Activated CD4-positive, alpha-beta T cell treated with anti-CD3 and anti-CD28 coated beads, Interleukin-10, Interleukin-2, amounts not matched to agents 100 ng/mL and 50 ng/mL, durations not matched to agents 16 hours and 8 hours (primary cell): ENCODE measurements at regions not wholly inside any gene's neighbourhood (a gene's known extent, or its start where the extent isn't known, plus 50 kb on each side); places are given as distances from the start of the nearest gene placed in this dataset.
A peak's percentile ranks its signal among the peaks of the same experiment; 100 is the strongest.

Experiments used
- DNase-seq: peaks from one replicate; pipeline ENCODE4 v3.0.0-alpha.2; 2020

DNA sequence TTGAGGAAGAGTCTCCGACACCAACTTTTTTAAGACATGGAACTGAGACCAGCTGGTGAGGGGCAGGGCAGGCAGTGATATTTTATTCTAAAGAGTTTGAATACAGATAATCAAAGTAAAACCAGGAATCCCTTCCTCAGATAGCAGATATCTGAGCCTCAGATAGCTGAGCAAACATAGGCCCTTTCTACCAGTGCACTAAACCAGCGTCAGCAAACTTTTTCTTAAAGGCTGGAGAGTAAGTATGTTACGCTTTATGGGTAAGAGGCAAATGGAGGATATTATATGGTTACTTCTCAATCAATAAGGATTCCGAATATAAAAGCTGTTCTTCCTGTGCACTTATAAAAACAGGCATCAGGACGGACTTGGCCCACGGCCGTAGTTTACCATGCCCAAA is 73.9 kb downstream of the WNT5A start:
- no peak for DNase-seq

DNA sequence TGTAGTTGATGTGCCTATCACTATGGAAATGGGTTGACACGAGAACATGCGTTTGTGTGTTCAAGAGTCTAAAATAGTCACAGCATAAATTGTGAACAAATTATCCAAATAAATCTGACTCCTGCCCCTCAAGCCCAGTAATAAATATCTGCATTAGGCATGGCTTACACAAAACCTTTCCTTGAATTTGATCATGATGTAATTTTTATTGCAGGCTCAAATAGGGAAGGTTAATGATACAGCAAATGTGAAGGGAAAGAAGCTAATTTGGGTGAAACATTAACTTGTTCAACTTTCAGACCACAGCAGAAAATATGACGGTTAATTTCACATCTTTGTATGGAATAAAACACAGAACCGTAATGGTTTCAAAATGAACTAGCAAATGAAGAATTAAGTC is 74.6 kb downstream of the WNT5A start:
- no peak for DNase-seq

DNA sequence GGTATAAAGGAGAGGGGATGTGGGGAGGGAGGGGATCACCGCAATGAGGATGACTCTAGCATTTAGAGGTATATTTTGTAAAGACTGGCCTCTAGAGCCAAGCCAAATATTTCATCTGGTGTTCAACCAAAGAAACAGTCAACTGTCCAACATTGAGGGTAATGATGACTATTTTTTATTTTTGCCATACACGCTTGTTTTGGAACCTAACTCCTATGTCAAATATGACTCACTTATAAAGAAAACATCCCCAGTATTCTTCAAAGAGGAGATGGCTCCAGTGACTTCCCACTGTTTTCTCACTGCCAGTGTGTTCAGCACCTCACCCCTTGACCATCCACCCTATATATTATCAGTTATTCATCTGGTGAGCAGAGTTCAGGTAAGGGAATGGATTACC is 77.3 kb downstream of the WNT5A start:
- no peak for DNase-seq

- DNase-seq: no peak
Measured at GRCh38 chr3:55408193-55408826, 78.8 kb downstream of the WNT5A start.

- no peak for DNase-seq
Measured at GRCh38 chr3:55407426-55407820, 79.7 kb downstream of the WNT5A start.

DNA sequence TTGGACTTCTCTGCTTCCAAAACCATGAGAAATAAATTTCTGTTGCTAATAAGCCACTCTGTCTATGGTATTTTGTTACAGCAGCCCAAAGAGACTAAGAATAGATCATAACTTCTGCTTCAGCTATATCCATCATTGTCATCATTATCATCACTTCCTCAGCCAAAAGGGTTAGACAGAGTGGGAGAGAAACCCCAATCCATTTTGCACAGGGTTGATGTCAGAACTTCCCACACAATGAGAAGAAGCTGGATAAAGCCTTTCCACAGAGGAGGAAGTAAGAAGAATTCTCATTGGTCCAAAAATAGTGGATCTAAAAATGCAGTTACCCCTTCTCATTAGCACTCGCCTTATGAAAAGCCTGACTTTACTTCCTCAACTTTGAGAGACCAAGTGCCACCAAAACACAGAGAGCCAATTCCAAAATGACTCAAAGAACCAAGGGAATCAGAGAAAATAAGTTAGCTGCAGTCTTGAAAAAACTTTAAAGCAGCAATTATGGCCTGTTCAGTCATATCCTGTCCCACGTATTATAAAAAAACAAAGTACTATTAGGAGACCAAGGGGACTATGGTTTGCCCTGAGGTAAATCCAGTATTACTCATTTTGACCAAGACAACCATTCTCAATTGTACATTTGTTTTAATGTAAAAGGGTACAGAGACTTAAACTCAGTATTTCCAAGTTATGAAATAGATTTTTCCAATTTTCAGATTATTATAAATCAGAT is 80.2 kb downstream of the WNT5A start:
- no peak for DNase-seq

DNA sequence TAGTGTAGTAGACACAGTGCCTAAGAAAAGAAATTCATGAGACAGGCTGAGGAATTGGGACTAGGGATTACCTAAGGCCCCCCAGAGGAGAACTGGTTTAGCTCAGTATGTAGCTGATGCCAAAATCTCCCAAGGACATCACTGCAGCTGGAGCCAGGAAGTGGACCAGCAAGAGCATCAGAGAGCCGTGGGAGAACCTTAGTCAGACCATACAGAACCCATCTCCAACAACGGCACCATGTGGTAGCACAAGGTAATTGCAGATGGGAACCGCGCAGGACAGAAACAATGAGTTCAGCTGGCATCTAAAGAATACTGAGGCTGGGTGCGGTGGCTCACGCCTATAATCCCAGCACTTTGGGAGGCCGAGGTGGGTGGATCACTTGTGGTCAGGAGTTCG is 81.7 kb downstream of the WNT5A start:
- peak; percentile 4 for DNase-seq

DNA sequence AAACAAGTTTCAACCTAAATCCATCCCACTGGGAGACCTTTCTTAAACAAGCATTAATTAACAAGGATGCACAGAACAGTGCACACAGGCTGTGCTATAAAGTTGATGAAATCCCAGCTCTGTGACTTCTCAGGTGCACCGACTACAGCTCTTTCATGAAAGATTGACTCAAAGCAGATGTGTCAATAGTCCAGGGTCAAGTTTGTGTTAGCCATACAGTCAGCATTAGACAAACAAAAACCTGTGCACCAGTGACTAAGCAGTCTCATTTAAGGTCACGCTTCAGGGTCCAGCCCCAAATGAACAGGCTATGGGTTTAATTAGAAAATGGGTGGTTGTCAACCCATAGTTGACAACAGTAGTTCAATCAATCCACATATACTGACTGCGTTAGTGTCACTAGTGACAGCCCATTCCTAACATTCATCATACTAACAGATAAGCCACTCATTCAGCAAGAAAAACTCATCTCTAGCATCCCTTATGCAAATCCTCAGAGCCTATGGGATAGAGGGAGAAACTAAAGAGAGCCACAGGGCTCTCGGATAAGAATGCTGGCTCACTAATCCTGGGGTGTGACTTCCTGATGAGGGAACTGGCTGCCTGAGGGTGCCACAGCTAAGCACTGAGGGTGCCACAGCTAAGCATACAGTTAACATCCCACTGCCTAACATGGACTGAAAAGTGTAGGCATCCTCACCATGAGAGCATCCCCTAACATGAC is 84.1 kb downstream of the WNT5A start:
- DNase-seq: no peak

DNA sequence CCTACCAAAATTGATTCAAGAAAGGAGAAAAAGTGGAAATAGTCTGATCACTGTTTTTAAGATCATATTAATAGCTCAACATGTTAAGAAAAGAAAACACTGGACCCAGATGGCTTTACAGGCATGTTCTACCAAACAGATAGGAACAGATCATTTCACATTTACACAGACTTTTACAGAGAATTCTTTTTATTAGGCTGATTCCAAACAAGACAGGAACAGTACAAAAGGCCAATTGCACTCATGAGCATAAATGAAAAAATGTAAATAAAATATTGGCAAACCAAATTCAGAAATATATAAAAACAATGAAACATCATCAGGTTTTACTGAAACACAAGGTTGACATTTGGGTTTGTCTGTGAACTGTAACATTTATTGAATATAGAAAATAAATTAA is 106.5 kb downstream of the WNT5A start:
- DNase-seq: no peak

GRCh38 chr3:55376753-55377347 is 110.3 kb downstream of the WNT5A start:
- no peak for DNase-seq

DNA sequence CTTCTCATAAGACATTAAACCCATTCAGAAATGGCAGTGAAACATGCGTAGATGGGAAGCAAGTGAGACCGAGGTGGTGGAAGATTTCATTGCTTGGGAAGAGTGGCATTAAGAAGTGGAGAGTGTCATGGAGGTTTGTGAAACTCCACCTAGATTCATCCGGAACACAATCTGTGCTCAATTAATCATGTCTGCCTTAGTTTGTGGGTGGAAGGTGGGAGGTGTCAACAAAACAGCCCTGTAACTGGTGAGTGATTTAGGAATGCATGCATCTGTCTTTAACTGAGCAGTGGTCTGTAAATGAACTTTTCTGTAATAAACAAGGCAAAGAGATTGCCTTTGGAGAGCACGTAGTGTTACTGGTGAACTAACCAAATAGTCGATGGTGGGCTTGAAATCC is 113.7 kb downstream of the WNT5A start:
- DNase-seq: no peak

DNA sequence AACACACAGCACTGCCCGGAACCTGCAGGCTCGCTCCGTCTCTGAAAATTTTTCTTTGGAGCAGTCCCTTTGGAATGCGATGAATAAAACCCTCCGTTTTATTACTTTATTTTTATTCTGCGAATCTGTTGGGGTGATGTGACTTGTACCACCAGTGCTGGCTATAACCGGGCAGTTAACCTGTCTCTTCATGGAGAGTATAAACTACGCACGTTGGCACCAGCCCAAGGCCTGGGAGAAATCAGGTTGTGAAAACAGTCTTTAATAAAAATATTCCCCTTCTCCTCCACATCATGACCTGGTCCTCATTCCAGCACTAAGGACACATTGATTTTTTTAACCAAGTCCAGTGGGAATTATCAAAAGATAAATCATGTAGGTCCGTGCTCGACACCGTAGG is 116.8 kb downstream of the WNT5A start:
- no peak for DNase-seq

- DNase-seq: no peak
Measured at GRCh38 chr3:55369141-55369847, 117.8 kb downstream of the WNT5A start.

- DNase-seq: no peak
Measured at GRCh38 chr3:55368366-55368765, 118.7 kb downstream of the WNT5A start.

GRCh38 chr3:55367384-55367783 is 119.7 kb downstream of the WNT5A start:
- no peak for DNase-seq

- no peak for DNase-seq
Measured at GRCh38 chr3:55364421-55364820, 122.7 kb downstream of the WNT5A start.

DNA sequence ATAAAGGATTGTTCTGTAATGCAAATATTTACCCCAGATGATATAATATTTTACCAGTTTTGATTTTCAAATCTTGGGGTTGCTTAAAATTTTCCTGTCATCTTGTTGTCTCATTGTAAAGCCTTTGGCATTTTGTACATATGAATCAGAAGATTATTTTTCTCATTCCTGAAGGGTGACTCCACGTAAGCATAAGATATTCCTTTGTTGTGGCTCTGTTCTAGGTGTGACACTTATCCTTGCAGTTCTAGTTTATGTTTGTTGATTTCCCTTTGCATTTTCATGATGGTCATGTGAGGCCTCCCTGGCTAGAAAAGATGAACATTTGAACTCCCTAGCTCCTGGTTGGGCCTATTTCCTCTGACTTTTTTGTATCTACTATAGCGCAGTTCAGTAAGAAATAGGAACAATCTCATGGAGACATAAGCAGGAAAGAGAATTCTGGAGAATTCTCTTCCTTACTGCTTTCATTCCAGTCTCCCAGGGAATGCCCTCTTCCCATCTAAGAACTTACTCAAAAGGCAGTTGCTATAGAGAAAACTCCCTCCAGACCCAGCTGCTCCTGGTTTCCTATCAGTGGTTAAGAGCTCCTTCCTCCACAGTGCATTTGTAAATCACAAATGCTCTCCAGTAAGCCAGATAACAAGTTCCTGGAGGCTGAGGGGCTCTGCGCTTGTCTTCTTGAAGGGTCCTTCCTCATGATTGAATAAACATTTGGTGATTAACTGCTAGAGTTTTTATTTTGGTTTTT is 124.7 kb downstream of the WNT5A start:
- no peak for DNase-seq

GRCh38 chr3:55357796-55358195 is 129.3 kb downstream of the WNT5A start:
- no peak for DNase-seq

GRCh38 chr3:55352668-55353067 is 134.4 kb downstream of the WNT5A start:
- no peak for DNase-seq

DNA sequence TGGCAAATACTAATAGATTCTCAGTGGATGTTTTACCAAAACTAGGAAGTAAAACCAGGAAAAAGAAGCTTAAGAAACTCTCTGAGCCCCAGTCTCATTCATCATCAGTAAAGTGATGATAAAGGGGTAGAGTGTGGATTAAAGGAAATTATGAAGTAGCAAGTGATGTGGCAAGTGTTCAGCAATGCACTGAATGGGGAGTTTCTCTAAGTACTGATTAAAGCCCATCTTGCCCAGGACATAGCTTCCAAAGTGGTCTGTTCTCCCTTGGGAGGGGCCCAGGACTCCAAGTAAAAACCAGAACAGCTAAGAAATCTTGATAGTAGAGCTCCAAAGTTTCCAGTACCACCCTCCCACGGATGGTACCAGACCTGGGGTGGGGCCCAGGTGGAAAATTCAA is 137.3 kb downstream of the WNT5A start:
- DNase-seq: no peak

DNA sequence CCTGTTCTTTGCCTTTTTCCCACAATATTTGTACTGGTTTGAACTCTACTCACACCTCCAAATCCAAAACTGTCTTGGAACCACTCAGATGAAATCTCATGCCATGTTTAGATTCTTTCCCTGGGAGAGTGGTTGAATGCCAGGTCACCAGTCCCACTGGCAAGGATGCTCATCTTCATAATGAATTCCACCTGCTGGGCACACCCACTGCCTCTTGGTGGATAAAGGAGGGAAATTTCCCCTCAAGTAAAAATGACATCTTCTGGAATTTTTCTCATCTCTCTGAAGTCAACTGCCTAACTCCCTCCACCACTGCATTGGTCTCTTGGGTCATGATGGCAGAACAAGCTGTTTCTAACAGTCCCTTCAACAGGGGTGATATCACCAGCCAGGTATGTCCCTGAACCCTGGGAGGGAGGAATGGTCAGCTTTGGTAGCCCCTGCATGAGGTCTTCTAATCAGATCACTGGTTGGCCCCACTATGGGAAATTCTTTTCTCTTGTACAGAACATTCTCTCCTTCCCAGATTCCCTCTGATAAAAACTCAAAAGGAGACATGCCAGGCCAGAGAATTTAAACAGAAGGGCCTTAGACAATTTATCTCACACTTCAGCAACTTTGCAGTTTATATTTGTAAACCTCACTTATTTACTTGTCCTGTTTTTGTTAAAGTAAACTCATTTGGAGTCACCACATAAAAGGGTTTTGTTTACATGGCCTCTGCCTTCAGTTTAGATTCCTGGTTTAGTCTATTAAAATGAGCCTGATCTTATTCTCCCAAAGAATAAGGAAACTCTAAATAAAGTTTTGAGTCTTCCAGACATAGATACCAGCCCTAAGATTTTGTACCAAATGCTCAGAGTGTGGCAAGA is 143.4 kb downstream of the WNT5A start:
- no peak for DNase-seq
